HG03432 (cell line): ENCODE measurements at regions not wholly inside any gene's neighbourhood (a gene's known extent, or its start where the extent isn't known, plus 50 kb on each side); places are given as distances from the start of the nearest gene placed in this dataset.
A peak's percentile ranks its signal among the peaks of the same experiment; 100 is the strongest.

Experiments used
- ATAC-seq: cut with Tn5 transposase; IDR thresholded peaks from one replicate; pipeline ENCODE4 v1.9.1; 2021; ENCODE audit warnings: mild to moderate bottlenecking, moderate library complexity; ENCODE audit not compliant: unreplicated experiment

DNA sequence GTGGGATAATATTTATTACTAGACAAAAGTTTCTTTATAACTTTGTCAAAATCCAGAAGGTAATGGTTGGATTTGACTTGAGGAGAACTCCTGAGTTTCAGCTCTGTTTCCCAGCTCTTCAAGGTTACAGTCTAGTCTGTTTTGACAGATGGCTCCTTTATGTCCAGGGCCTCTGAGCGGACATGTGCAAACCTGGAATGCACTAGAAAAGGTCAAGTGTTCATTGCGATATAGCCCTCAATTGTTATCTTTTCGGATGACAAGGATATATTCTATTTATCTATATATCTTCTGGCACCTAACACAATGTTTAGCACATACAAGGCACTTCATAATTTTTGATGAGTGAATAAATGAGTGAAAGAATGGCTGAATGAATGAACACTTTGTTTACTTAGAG is 513.2 kb upstream of the GOLIM4 start:
- ATAC-seq, result no peak

- ATAC-seq, result peak; percentile 56
Measured at GRCh38 chr3:168604767-168605166, 509.0 kb upstream of the GOLIM4 start.

- ATAC-seq, result no peak
Measured at GRCh38 chr3:168598250-168598649, 502.5 kb upstream of the GOLIM4 start.

GRCh38 chr3:168596175-168596823 is 500.6 kb upstream of the GOLIM4 start:
- ATAC-seq, result no peak

GRCh38 chr3:168591587-168591986 is 495.9 kb upstream of the GOLIM4 start:
- ATAC-seq, result no peak

- ATAC-seq, result no peak
Measured at GRCh38 chr3:168589376-168589775, 493.7 kb upstream of the GOLIM4 start.

- peak; percentile 55 for ATAC-seq
Measured at GRCh38 chr3:168585544-168585943, 489.8 kb upstream of the GOLIM4 start.

DNA sequence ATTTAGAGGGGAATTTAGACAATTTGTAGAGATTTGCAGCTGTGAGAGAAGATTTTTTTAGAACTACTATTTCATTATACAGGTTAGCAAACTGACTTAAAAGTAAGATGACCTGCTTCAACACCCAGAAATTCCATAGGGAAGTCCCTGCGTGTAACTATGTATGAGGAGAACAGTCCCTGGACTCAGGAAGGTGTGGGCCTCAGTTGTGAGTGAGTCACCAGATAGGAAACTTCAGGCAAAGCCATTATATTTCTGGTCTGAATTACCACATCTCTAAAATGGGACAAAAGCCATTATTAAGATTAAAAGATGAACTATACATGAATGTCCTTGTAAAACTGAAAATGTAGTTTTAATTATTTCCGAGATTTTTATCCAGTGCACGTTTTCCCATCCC is 488.3 kb upstream of the GOLIM4 start:
- no peak for ATAC-seq

DNA sequence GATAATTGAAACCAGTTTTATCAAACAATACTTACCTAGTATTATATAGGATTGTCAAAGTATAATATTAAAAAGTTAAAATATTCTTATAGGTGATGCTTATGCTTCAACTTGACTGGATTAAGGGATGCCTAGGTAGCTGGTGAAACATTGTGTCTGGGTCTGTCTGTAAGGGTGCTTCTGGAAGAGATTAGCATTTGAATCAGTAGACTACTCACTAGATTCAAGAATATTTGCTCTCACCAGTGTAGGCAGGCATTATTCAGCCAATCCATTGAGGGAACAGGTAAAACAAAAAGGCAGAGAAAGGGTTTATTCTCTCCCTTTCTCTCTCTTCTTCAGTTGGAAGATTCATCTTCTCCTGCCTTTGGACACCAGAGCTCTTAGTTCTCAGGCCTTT is 486.8 kb upstream of the GOLIM4 start:
- no peak for ATAC-seq

DNA sequence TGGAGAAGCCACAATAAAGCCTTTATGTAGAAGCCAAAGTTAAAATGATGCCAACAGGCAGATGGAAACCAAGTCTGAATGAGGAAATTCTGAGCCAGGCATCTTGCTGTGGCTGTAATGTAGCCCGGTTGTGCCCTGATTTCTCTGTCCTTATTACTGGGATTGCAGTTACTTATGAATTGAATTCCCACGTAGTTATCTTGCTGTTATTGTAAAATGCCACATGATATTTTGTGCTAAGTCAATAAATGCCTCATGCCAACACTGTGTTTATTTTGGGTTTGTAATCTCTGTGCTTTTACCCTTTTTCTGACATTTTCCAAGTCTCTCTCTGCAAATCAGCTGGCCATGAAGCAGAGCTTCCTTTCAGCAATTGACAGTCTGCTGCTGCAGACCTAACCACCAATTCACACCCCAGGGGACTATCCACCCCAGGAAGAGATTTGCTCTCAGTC is 486.1 kb upstream of the GOLIM4 start:
- ATAC-seq, result peak; percentile 68

- no peak for ATAC-seq
Measured at GRCh38 chr3:168579010-168579409, 483.3 kb upstream of the GOLIM4 start.

- no peak for ATAC-seq
Measured at GRCh38 chr3:168575750-168576149, 480.0 kb upstream of the GOLIM4 start.

DNA sequence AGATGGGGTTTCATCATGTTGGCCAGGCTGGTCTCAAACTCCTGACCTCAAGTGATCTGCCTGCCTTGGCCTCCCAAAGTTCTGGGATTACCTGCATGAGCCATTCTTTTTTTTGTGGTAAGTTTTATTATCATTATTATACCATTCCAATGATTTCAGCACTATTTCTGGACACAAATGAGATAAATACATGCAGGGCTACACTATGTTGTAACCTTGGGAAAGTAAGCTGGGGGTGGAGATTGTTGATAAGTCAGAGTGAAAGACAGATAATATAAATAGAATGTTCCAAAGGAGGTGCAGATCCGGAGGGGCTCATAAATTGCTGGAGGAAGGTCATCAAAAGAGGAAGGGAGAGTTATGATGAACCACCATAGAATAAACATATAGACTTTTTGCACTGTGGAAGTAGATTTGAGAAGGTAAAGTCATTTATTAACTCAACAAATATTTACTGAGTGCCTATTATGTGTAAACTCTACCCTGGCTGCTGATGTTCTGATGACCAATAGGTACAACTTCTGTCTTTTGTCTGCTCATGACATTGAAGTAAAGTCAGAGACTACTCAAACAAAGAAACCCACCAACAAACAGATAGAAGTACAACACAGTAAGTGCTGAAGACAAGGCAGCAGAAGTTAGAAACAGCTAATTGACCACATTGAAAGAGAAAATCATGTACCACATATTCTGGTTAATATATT is 478.9 kb upstream of the GOLIM4 start:
- peak; percentile 62 for ATAC-seq

DNA sequence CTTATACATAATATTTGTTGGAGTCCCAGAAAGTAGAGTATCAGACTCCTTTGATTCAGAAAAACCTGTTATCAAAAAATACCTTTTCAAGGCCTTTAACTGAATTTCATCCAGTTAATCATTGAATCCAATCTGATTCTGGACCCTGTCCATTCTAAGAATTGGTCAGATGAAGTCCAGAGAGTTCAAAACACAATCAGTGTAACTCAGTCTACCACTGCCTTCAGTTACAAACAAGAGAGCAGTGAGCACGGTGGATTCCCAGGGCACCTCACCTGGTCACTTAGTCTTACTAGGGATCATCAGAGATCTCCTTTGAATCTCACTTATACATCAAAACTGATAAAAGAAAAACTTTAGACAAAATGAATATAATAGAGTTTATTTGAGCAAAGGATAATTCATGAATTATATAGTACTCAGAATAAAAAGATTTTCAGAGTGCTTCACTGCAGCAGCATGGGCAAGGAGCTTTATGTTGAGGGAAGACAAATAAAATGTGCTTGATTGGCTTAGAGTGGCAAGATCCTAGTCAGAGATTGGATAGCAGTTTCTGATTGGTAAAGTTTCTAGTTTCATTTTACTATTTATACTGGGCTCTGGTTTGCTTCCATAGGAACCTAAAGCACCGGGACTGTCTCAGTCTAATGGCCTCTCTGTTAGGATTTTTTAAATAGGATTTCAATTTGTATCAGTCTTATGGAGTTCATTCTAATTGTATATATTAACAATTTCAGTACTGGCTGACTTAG is 474.9 kb upstream of the GOLIM4 start:
- ATAC-seq, result no peak

DNA sequence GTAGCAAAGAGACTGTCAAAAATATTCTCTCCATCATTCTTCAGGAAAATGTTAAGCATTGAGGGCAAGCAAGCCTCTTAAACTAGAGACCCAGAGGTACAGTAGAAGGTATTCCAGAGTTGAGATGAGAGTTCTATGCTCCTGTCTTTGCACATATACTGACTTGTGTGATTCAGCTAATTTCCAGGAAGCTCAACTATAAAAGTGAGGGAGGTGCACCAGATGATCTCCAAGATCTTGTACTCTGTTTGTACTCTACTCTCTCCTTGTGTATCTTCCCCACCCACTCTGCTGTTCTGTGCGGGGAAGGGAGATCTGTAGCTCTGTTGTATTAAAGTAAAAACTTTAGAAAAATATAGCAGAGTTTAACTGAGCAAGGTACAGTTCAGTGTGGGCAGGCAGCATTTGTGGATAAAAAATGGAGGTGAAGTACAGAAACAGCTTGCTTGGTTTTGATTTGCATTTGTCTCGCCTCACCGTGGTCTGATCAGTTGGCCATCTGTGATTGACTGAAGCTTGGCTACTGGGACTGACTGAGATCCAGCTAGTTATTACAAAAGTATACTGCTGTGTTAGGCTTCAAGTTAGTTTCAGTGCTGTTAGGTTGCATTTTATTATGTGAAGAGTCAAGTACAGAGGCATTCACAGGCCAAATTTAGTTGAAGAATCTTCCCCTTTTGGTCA is 463.1 kb upstream of the GOLIM4 start:
- ATAC-seq, result peak; percentile 64

- ATAC-seq, result no peak
Measured at GRCh38 chr3:168552251-168552650, 456.5 kb upstream of the GOLIM4 start.

DNA sequence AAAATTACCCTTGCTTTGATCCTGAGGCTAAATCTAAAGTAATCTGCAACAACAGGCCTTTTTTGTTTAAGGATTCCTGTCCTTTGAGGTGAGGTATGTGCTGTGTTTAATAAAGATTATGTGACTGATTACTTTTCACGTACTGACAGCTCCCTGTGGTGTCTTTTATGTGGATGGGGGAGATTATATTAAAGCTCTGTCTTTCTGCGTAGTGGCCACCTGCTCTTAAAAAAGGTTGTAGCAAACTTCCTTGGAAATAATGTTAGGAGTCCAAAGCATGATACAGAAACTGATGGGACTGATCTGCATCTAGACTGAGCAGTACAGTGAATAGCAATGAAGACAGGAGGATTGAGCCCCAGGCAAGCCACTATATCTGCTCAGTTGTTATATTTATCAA is 453.0 kb upstream of the GOLIM4 start:
- ATAC-seq, result no peak

DNA sequence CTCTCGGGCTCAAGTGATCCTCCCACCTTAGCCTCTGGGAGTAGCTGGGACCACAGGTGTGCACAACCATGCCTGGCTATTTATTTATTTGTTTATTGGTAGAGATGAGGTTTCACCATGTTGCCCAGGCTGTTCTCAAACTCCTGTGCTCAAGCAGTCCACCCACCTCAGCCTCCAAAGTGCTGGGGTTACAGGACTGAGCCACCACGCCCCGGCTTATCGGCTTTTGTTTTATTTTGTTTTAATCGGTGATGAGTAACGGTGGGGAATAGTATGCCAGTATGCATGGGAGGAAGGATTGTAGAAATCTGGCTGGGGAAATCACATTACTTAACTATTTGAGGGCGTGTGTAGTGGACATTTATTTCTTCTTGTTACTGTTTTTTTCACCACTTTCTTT is 451.0 kb upstream of the GOLIM4 start:
- no peak for ATAC-seq

GRCh38 chr3:168545591-168545990 is 449.9 kb upstream of the GOLIM4 start:
- no peak for ATAC-seq

DNA sequence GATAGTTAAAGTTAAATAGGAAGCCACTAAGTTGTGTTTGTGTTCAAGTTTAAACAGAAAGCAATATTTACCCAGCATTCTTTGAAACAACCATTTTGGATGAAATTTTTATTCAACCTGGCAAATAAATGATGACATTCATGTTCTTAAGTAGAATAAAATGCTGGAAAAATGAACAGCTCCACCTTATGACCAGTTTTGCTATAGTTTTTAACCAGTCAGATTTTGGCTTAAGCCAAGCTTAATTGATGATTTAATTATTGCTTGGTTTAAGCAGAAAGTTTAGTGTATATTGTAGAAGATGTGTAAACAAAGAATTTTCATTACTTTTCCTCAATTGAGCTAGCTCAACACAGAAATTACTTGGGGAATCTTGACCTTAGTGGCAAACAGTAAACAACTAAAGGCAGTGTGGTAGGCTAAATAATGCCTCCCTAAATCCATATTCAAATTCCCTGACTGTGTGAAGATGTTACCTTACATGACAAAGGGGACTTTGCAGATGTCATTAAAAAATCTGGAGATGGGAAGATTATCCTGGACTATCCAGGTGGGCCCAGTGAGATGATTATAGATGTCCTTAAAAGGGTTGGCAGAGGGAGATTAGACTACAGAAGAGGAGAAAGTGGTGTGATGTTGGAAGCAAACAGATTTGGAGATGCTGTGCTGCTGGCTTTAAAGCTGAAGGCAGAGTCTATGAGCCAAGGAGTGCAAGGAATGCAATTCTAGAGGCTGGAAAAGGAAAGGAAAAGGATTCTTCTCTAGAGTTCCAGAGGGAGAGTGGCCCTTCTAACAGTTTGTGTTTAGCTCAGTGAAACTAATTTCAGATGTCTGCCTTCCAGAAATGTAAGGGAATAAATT is 448.6 kb upstream of the GOLIM4 start:
- no peak for ATAC-seq
